ENCODE measurements at regions not wholly inside any gene's neighbourhood (a gene's known extent, or its start where the extent isn't known, plus 50 kb on each side); places are given as distances from the start of the nearest gene placed in this dataset.

DNA sequence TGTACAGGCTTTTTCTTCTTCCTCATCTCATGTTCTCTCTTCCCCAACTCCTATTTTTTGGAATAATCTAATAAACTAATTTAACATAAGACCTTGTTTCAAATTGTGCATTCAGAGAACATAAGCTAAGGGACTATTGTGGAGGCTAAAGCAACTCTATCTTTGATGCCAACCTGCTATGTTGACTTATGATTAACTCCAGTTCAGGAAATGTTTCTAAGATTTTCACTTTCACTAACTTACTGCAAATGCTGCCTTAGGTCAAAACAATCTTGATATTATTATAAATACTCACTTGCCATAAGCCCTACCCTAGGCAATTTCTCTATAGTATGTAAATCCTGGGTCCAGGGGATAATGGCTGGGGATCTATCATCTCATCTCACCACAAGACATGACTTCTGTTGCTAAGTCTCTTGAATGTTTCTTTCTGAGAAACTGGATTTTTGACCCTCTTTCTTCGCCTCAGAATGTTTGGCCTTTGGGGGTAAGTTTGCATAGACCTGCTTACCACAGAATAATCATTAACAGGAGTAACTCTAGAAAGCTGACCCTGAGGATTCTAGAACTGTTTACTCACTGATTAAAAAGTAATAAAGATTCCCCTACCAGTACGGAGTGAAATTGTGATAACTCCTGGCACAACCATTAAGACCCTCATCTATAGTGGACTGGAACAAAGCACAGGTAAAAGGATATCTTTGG lies 768.1 kb downstream of the GBE1 start:
- TF ChIP-seq, protein P1, sequence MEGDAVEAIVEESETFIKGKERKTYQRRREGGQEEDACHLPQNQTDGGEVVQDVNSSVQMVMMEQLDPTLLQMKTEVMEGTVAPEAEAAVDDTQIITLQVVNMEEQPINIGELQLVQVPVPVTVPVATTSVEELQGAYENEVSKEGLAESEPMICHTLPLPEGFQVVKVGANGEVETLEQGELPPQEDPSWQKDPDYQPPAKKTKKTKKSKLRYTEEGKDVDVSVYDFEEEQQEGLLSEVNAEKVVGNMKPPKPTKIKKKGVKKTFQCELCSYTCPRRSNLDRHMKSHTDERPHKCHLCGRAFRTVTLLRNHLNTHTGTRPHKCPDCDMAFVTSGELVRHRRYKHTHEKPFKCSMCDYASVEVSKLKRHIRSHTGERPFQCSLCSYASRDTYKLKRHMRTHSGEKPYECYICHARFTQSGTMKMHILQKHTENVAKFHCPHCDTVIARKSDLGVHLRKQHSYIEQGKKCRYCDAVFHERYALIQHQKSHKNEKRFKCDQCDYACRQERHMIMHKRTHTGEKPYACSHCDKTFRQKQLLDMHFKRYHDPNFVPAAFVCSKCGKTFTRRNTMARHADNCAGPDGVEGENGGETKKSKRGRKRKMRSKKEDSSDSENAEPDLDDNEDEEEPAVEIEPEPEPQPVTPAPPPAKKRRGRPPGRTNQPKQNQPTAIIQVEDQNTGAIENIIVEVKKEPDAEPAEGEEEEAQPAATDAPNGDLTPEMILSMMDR (IDR thresholded peaks at IDR 0.05) = no peak
- TF ChIP-seq POLR2AphosphoS5 (IDR thresholded peaks at IDR 0.05; ENCODE audit: low read depth, low read length) (no peak), TCF7L2 (IDR thresholded peaks at IDR 0.05; ENCODE audit: low read depth, low read length) (no peak)
- TF ChIP-seq, protein P2, sequence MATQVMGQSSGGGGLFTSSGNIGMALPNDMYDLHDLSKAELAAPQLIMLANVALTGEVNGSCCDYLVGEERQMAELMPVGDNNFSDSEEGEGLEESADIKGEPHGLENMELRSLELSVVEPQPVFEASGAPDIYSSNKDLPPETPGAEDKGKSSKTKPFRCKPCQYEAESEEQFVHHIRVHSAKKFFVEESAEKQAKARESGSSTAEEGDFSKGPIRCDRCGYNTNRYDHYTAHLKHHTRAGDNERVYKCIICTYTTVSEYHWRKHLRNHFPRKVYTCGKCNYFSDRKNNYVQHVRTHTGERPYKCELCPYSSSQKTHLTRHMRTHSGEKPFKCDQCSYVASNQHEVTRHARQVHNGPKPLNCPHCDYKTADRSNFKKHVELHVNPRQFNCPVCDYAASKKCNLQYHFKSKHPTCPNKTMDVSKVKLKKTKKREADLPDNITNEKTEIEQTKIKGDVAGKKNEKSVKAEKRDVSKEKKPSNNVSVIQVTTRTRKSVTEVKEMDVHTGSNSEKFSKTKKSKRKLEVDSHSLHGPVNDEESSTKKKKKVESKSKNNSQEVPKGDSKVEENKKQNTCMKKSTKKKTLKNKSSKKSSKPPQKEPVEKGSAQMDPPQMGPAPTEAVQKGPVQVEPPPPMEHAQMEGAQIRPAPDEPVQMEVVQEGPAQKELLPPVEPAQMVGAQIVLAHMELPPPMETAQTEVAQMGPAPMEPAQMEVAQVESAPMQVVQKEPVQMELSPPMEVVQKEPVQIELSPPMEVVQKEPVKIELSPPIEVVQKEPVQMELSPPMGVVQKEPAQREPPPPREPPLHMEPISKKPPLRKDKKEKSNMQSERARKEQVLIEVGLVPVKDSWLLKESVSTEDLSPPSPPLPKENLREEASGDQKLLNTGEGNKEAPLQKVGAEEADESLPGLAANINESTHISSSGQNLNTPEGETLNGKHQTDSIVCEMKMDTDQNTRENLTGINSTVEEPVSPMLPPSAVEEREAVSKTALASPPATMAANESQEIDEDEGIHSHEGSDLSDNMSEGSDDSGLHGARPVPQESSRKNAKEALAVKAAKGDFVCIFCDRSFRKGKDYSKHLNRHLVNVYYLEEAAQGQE (IDR thresholded peaks at IDR 0.05; ENCODE audit: insufficient read depth in 1 of 2, low read depth in 2 of 2, low read length in 1 of 2) = no peak

All from Panc1 (cell line).